Fibroblast of skin of right biceps (primary cell): ENCODE measurements at regions not wholly inside any gene's neighbourhood (a gene's known extent, or its start where the extent isn't known, plus 50 kb on each side); places are given as distances from the start of the nearest gene placed in this dataset.

Source experiments
- DNase-seq: peaks from one replicate; pipeline ENCODE4 v3.0.0-alpha.2; 2013

DNA sequence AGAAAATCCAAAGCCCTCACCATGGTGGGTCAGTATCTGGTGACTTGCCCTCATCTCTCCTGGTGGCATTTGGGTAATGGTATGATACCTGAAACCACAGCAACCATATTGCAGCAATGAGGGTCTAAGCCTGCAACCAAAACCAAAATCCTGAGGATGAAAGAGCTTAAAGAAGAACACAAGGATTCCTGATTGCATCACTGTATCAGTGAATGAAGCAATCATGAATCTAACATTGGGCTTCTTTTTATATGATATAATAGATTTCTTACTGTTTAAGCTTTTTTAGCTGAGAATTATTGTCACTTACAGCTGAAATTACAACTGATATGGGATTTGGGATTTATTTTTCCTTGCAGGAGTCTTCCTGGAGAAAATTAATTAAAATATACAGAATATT, 269.9 kb downstream of the MEF2C start:
- DNase-seq = no peak

DNA sequence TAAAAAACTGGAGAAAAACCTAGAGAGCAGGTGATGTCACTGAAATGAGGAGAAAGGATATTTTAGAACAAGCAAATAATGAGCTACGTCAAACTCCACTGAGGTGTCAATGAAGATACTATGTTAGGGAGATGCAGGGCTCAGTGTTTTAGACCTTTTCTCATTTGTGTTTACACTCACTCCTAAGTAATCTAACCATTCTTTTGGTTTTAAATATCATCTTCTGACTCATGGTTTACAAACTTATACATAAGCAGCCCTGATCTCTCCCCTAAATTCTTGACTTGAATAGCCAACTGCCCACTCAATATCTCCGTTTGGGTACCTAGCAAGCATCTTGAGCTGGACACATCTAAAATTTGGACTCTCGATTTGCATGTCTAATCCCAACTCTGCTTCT, 272.4 kb downstream of the MEF2C start:
- no peak for DNase-seq

DNA sequence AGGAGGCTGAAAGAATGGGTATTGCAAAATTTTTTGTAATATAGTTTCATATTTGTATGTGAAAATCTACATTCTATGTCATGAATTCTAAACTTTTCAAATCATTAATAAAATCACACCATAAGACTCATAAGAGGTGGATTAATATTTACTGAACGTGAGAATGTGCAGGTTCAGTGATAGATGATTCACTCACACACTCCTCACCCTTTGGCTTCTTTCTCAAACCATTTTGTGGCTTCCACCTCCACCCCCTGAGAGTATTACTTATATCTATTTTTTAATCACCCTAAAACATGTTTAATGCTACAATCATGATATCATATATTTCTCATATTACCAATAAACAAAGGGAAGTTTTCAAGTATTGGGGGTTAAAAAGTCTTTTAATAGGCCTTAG, 275.5 kb downstream of the MEF2C start:
- no peak for DNase-seq

DNA sequence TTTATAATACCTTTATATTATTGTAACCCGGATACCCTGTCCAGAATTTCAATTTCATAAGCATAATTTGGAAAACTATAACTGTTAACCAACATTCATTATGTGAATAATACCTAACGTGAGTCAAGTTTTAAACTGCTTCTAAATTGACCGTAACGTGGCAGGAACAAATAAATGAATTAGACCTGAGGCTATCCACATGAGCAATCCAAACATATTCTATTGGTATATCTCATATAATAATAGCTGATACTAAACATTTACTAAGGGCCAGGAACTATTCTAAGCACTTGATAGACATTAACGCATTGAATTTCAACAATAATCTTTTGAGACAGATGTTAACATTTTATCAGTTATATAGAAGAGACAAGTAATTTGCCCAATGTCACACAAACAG, 276.4 kb downstream of the MEF2C start:
- DNase-seq = no peak

DNA sequence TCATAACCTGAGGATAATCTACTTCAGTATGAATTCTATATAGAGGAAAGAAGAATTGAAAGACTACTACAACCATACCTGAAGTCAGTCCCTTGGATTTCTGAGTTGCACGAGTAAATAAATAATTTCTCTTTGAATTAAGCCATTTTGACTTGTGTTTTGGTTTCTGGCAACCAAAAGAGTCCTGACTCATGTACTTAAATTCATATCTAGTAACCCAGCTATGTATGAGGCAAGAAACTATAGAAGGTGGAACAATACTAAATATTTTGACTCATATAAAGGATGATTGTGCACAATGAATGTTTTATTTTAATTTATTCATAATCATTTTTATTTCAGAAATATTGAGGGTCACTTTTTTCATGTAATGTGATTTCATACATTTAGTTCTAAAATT, 276.8 kb downstream of the MEF2C start:
- no peak for DNase-seq

DNA sequence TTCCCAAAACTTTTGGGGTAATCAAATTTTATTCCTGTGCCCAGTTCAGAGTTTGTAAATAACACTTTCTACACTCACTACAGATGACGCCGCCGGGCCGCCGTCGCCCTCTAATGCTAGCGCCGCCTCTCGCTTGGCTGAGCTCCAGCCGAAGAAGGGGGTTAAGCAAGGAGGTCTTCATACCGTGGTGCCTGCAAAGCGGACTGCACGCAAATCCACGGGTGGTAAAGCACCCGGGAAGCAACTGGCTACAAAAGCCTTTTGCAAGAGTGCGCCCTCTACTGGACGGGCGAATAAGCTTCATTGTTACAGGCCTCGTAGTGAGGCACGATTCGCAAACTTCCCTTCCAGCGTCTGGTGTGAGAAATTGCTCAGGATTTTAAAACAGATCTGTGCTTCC, 280.4 kb downstream of the MEF2C start:
- no peak for DNase-seq

DNA sequence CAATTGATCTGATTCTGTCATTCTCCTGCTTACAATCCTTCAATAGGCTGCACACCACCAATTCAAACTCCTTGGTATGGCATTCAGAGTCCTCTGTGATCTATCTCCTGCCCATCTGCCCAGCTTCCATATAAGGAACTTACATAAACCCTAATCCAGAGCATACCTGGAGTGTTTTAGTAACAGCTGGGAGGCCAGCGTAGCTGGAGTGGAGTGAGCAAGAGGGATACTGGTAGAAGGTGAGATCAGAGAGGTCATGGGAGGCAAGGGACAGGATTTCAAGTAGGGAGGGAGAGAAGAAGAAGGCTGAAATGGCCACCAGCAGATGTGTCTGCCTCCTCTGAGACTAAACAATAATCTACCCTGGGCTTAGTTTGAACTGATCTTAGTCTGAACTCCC, 288.5 kb downstream of the MEF2C start:
- no peak for DNase-seq

DNA sequence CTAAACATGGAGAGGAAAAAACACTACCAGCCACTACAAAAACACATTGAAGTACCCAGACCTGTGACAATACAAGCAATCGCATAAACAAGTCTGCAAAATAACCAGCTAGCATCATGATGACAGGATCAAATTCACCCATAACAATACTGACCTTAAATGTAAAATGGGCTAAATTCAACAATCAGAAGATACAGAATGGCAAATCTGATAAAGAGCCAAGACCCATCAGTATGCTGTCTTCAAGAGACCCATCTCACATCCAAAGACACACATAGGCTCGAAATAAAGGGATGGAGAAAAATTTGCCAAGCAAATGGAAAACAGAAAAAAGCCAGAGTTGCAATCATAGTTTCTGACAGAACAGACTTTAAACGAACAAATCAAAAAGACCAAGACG, 294.4 kb downstream of the MEF2C start:
- DNase-seq = no peak

DNA sequence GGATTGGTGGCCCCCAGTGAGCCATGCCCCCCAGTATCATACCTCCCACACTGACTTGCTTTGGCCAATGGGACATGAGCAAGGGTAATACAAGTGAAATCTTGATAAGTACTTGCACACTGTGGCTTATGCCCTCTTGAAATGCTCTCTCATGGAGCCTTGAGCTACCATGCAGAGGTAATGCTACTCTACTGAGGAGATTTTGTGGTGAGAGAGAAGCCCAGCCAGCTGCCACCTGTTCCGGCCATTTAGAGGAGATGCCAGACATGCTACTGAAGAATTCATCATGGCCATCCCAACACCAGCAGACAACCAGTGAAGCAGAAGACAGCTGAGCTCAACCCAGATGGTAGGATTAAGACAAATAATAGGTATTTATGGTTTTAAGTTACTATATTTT, 299.5 kb downstream of the MEF2C start:
- DNase-seq = no peak

DNA sequence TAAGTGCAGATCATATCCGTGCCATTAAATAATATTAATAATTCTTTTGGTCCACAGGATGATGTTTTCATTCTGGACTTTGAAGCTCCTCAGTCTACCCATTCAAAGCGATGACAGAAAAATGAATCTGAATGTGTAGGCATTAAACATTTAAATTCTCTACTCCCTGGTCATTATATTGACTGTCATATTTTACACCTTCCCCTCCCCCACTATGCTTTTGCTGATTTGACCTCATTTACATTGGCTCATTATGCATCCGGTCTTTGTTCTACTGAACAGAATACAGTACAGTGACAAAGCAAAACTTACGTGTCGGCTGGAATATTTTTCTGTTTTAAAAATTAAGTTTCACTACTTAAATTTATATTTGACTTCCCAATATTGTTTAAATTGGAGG, 289.7 kb upstream of the TMEM161B start:
- no peak for DNase-seq

DNA sequence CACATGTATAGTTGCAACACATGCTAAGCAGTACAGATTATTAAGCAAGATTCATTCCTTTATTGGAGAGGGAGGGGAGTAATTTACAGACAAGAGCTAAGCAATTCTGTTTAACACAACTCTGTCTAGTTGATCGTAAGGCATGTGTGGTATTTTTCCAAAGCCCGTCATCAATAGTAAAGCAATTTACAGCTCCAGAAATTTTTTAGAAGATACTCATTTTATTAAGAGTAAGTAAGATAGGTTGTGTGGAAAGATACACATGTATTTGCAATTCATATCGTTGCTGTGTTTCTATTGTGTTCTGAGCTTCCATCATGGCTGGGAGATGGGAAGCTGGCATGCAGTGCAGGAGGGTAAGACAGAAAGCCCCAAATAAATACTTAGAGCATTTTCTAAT, 289.2 kb upstream of the TMEM161B start:
- no peak for DNase-seq

DNA sequence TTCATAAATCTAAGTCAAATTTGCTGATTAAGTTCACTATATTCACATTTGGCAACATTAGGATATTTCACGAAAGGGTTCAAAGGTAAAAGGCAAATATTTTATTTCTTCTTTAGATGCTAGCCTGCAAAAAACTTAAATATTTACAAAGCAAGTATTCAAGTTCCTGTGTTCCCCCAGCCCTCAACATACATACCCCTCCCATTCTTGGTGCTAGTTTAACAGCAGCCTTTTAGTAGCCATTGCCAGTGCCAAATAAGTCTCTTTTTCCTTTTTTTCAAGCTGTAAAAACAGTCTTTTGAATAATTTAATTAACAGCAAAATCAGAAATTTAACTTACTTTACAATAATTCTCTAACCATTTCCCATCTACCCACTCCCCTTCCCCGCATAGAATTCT, 288.5 kb upstream of the TMEM161B start:
- no peak for DNase-seq

DNA sequence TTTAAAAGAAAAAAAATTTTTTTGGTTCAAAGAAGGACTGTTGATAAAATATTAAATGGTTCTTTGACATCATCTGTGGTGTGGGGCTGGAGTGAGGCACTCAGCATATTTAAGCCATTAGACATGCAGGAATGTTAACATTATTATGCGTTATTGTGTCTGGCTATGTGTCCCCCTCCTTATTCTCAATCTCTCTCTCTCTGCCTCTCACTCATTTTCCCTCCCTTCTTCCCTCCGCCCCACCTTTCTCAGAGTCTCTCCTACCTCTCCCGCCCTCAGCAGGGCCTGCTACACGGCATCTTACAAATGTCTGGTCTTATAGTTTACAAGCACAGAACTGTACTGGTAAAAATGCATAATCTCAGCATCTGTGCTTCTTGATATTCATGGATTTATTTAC, 287.8 kb upstream of the TMEM161B start:
- peak; percentile 6 for DNase-seq

DNA sequence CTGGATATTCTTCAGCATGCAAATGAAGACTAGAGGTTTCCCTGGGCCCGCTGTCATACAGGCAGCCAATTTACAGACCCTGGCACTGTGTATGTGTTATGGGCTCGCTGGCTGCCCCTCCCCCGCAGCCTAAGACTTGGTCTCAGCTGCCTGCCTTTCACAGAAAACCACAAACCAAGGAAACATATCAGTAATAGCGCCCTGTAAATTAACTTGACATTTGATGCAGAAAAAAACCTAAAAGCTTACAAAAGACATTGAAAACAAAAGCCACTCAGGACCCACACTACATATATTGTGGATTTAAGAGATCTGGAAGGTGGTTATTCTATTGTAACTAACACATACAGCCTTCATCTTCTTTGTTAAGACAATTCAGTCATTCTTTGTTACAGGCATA, 287.0 kb upstream of the TMEM161B start:
- DNase-seq = no peak

DNA sequence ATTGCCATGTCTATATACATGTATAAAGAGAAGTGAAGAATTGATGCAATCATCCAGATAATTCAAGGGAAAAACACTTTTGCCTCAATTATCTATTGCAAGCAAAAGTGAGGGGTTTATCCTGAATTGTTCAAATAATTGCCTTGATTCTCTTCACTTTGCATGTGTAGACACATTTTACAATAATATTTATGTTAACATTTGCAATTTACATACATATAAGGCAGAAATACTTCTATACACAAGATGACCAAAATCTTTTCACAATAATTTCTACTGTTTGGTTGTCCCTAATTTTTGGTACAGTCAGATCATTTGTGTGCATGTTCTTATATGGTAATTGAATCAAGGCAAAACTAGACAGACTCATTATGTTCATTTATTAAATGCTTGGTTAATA, 285.3 kb upstream of the TMEM161B start:
- no peak for DNase-seq

DNA sequence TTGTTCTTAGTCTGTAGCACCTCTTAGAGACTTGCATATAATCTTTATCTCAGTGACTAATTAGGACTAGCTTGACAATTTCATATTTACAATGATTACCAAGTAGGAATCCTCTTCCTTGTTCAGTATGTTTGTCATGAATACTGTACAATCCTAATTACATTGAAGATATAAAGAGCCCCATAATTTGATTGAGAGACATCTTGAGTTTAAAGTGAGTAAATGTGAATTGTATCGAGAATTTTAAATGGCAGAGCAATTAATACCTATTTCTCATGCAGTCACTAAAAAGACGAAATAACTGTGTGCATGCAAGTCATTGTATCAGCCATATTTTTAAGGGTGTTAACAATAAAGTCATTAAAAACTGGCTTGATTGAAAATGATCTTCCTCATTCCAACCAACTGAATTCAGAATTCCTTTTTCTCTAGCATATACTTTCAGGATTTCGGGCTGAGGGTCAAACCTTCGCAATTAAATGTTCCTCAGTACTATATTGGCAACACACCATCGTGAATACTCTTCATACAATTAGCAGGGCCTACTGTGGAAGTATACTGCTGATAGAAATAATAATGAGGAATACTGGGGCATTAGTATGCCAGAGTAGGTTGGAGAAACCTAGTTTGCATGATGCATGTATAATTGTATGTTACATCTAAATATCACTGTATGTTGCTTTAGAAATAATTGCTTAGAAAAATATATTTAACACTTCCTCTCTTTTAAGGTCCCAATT, 284.7 kb upstream of the TMEM161B start:
- DNase-seq = no peak

DNA sequence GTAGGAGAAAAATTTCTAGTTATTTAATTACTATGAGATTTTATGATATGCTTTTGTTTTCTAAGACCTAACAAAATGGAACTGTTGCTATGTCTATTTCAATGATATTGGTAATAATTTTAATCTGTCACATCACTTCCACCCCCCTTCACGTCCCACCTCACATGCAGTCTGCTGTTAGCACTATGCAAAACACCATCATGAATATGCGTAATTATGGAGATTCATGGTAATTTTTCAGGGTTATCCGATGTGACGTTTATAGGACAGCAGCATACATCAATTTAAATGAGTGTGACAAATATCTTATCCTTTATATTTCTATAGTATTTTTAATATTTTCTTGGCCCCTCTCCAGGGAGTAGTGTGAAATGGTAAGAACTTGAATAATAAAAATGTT, 283.8 kb upstream of the TMEM161B start:
- DNase-seq = no peak

DNA sequence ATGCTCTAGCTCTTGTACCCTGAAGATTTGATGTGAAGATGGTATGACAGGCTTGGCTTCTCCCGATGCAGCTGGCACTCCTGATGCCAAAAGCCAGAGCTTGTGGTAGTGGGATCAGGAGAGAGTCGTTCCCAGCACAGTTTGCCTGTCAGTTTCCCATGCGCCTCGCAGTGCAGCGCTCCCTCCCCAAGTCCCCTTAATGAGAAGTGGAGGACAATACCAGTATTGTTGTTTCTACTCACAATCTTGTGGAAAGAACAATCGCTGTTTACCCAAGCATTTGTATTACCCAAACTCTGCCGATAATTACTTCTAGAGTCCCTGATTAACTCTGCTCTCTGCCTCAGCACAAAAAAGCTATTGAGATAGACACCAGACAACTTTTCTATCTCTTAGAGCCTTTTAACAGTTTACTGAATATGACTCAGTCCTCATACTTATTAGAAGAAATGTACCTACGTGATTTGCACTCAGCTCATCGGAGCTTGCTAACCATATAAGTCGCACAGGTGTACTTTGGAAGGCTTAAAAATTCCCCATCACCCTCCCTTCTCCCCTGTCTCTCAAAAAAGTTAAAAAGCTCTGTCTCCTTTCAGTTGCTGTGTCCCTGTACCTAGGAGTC, 283.2 kb upstream of the TMEM161B start:
- no peak for DNase-seq

DNA sequence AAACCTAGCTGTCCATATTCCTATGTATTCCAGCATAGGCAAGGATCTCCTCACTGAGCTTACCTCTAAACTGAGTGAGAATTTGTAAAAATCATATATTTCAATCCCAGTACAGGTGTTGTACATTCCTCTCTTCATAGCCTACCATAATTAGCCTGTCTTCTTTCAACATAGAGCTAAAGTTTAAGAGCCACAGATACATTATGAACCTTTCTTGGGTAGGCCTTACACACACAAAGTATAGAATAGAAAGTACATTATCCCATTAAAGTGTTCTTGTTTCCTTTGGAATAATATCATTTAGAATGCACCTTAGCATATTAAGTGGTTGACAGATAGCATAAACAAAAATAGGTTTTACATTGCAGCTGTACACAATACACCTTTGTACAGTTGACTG, 282.1 kb upstream of the TMEM161B start:
- DNase-seq = no peak

DNA sequence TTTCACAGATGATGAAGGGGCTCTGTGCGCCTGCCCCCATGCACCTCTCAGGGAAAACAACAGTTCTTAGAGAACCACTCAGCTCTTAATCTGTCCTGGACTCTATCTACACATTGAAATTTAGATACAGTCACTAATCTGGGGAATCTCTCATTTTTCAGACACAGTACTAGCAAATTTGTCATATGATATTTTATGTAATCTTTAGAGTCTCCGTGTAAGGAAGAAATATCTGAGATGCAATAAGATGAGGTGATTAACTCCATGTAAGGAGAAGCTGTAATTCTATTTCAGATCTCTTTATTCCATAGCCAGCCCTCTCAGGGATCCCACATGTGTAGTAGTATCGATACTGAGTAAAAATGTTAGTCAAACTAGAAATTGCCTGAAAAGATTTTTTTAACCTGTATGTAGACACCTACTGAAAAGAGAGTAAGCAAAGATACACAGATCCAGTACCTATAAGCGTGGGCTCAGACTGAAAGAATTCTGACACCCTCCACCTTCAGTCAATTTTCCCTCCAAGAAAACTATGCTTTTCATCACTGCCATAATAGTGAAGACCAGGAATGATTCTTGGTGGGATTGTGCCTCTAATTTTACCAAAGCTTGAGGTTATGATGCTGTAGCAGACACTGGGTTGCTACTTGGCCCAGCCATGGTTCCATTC, 279.6 kb upstream of the TMEM161B start:
- no peak for DNase-seq

DNA sequence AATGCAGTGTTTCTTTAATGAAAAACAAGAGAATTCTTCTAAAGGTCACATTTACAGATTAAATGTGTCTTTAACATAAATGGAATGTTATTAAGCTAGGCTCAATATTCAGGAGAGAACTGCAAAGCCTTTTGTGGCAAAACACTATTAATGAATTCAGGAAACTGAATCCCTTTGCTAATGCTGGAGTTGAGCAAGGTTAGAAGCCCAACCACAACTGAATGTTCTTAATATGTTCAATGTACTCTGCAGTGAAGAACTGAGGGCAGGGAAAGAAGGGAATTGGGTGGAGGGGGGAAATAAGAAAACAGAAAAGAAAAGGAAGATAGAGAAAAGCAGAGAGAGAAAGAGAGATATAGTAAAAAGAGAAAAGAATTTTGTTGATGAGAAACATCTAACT, 276.7 kb upstream of the TMEM161B start:
- no peak for DNase-seq

DNA sequence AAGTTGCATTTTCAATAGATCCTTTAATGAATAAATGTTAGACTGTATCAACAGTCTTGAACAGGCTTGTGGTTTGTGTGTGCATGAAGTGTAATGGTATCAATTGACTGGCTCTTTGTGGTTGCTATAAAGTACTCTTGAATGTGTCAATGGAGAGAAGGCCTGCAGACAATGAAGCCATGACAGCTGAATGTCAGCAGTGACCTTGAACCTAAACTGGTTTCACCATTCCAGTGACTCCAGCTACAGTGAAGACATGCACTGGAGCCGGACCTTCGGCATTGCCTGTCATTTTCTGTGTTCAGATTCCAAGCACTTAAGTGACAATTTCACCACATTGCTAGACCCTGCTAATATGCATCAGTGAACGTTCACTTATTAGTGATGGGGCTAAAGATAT, 276.0 kb upstream of the TMEM161B start:
- DNase-seq = no peak

DNA sequence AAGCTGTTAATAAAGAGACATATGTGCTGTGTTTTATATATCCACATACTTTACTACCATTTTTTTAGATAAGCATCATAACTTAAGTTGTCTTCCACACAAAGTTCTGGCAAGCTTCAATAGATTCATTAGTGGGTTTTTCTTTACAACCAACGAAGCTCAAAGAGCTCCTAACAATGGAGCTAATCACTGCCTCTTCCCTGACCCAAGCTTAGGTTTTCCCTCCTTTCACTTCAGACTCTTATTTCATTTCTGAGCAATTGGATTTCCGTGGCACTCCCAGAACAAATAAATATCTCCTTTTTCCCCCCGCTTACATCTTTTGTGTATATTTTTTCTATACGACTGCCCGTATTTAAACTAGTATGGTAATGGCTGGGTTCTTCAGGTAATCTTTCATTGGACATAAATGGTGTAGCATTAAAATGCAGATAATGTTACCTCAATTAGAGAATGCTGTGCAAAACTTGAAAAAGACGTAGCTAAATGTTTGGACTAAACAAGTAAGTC, 275.5 kb upstream of the TMEM161B start:
- DNase-seq = no peak

DNA sequence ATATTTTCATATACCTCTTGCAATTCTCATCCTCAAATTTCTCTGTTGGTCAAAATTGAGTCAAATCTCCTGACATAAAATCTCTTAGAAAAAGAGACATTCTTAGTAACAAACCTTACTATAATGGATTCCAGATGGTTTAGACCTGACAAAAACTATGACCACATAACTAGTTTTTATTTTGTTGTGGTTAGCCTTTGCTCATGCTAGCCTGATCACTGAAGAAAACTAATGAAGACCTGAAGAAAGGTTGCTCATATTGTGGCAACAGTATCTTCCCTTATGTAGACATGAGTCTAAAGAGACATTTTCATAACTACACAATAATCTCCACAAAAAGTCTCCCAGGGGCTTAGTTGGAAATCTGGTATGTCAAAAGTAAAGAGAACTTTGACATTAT, 274.1 kb upstream of the TMEM161B start:
- no peak for DNase-seq
